Spleen (tissue), 11 donors: ENCODE measurements at regions not wholly inside any gene's neighbourhood (a gene's known extent, or its start where the extent isn't known, plus 50 kb on each side); places are given as distances from the start of the nearest gene placed in this dataset.

Experiments
- DNase-seq: peaks from one replicate; pipeline ENCODE4 v3.0.0-alpha.2; 2020
- H3K27ac ChIP-seq, 8 donors: fragments of 200-600 bp; sonication (generic) in 7 of 8; 1 replicate in 4 of 8; 2 replicates in 4 of 8; pipeline versions ENCODE4 v1.5.0 to v1.8.0; 2016 to 2021; ENCODE audit warnings: inconsistent platforms in 4 of 8, mild to moderate bottlenecking in 4 of 8, moderate library complexity in 1 of 8
- H3K27me3 ChIP-seq, 7 donors: fragments of 200-600 bp; sonication (generic) in 6 of 7; replicated peaks in 1 of 7; 1 replicate in 4 of 7; 2 replicates in 3 of 7; pipeline versions ENCODE4 v1.5.0 to v1.8.0; 2016 to 2021; ENCODE audit warnings: inconsistent platforms in 3 of 7, mild to moderate bottlenecking in 1 of 7
- H3K36me3 ChIP-seq, 6 donors: fragments of 200-600 bp; sonication (generic) in 5 of 6; 1 replicate in 4 of 6; 2 replicates in 2 of 6; pipeline versions ENCODE4 v1.5.0 to v1.8.0; 2016 to 2021; ENCODE audit warnings: inconsistent platforms in 2 of 6
- H3K4me1 ChIP-seq, 6 donors: fragments of 200-600 bp; sonication (generic) in 5 of 6; 1 replicate in 3 of 6; 2 replicates in 3 of 6; pipeline versions ENCODE4 v1.5.0 to v1.8.0; 2016 to 2021; ENCODE audit warnings: inconsistent platforms in 3 of 6
- H3K4me3 ChIP-seq, 8 donors: fragments of 200-600 bp; sonication (generic) in 7 of 8; 1 replicate in 4 of 8; 2 replicates in 4 of 8; pipeline versions ENCODE4 v1.5.0 to v1.8.0; 2016 to 2021; ENCODE audit warnings: inconsistent platforms in 4 of 8, mild to moderate bottlenecking in 4 of 8, moderate library complexity in 2 of 8
- H3K9me3 ChIP-seq, 8 donors: fragments of 200-600 bp; sonication (generic) in 7 of 8; 1 replicate in 4 of 8; 2 replicates in 4 of 8; pipeline versions ENCODE4 v1.5.0 to v1.8.0; 2016 to 2021; ENCODE audit warnings: inconsistent platforms in 4 of 8
- POLR2A ChIP-seq, 3 donors: fragments of 450-650 bp; IDR thresholded peaks; one replicate each; pipeline ENCODE4 v1.5.1; 2017; ENCODE audit warnings: antibody characterized with exemption in 3 of 3, mild to moderate bottlenecking in 1 of 3
- POLR2AphosphoS5 ChIP-seq, 3 donors: sonication (generic); formaldehyde crosslinking; IDR thresholded peaks; one replicate each; pipeline ENCODE4 v1.5.1; 2017; ENCODE audit warnings: antibody characterized with exemption in 3 of 3
- WGBS, 5 donors: extraction: QIAGEN DNeasy Blood & Tissue Kit in 3 of 5; methylation state at CpG; one replicate each; pipeline versions ENCODE4 v1.1.5 to v1.1.7; 2013 to 2018; 5-methylcytosine and 5-hydroxymethylcytosine counted together
- intact Hi-C: fragments of 100-400 bp; cut with DNase I; formaldehyde crosslinking; loops from one replicate; pipeline ENCODE4 v1.15.0; 2023; ENCODE audit warnings: low total_unique reads
- TF ChIP-seq, protein P1 (sequence below), 11 experiments: fragments of 200-600 bp in 7 of 11; fragments of 450-650 bp in 4 of 11; sonication (generic) in 4 of 11; IDR thresholded peaks in 8 of 11; conservative IDR thresholded peaks in 3 of 11; 1 replicate in 7 of 11; 2 replicates in 4 of 11; pipeline versions ENCODE4 v1.4.0 to v1.8.0; 2016 to 2021; ENCODE audit warnings: antibody characterized with exemption in 11 of 11, inconsistent platforms in 4 of 11, mild to moderate bottlenecking in 1 of 11
- donor health status: healthy with polysubstance abuse.
- donor health status: DM: no; HTN: no; CAD: no; lungs with moderate emphysema.
- donor health status: DM: no; HTN: no; CAD: no.
- donor health status: Bipolar disorder and iron deficiency.
- donor health status: healthy.
- donor health status: DM: no; HTN: no; CAD: no.
- donor health status: DM: yes; HTN: yes; CAD: no.

DNA sequence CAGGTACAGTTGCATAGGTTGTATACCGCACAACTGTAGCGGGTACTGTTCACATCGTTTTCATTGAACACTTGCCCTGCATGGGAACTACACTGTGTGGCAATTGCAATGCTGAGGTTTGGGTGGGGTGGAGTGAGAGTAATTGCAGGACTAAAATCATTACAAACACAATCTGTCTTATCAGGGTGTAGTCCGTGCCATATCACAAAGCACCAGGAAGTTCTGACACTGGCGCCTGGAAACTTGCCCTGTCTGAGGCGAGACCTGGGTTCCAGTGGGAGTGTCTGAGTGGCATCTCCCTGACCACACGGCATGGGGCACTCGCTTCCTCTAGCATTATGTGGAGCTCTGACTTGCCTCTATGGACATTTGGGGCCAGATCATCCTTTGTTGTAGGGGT lies 153.4 kb downstream of the RGS9 start:
- DNase-seq, result no peak
- 77 to 83% (median 79%) methylated on average over 7 to 8 of the region's 8 CpGs for WGBS, 5 donors
- no peak overlapping the region for H3K4me3 ChIP-seq

DNA sequence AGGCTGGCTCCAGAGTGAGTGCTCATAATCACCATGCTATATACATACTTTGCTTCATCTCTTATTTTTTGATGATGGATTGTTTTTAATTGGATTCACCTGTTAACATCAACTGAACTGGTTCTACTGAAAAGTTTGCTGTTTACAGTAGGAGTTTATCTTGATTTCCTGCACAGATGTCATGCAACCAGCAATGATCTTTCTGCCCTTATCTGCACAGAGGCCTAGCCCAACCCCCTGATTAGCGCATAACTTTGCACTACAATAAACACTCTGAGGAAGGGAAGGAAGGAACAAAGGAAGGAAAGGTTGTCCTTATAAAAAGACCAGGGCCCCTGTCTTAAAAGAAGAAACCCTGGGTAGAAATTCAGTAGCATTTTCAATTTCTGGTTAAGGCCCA lies 152.9 kb downstream of the RGS9 start:
- Histone ChIP-seq H3K27me3 (no peaks in the 10 kb centered on the region), H3K9me3 (no peaks in the 10 kb centered on the region), H3K27ac (no peak overlapping the region), H3K4me3 (no peak overlapping the region), H3K36me3 (no peaks in the 10 kb centered on the region), H3K4me1 (peaks cover 0 to 22% (median 8%) of the 10 kb centered on the region in 6 donors)
- DNase-seq, result no peak
- intact Hi-C loops, result loop anchor here (5.0 kb wide), 1 partner anchor 267 kb away; no protein-coding TSS in a partner anchor
- TF ChIP-seq POLR2A (IDR thresholded peaks at IDR 0.05) (no peak), POLR2AphosphoS5 (IDR thresholded peaks at IDR 0.05) (no peak)
- TF ChIP-seq, protein P1, sequence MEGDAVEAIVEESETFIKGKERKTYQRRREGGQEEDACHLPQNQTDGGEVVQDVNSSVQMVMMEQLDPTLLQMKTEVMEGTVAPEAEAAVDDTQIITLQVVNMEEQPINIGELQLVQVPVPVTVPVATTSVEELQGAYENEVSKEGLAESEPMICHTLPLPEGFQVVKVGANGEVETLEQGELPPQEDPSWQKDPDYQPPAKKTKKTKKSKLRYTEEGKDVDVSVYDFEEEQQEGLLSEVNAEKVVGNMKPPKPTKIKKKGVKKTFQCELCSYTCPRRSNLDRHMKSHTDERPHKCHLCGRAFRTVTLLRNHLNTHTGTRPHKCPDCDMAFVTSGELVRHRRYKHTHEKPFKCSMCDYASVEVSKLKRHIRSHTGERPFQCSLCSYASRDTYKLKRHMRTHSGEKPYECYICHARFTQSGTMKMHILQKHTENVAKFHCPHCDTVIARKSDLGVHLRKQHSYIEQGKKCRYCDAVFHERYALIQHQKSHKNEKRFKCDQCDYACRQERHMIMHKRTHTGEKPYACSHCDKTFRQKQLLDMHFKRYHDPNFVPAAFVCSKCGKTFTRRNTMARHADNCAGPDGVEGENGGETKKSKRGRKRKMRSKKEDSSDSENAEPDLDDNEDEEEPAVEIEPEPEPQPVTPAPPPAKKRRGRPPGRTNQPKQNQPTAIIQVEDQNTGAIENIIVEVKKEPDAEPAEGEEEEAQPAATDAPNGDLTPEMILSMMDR (IDR thresholded peaks at IDR 0.05 in 8 of 11, conservative IDR thresholded peaks at IDR 0.05 in 3 of 11), result no peak
- 62 to 92% (median 78%) methylated on average over 1 of the region's 1 CpG for WGBS, 5 donors

More for the DNA sequence above, 153.4 kb downstream of the RGS9 start:
- Histone ChIP-seq H3K4me1 (peaks cover 0 to 22% (median 8%) of the 10 kb centered on the region in 6 donors), H3K36me3 (no peaks in the 10 kb centered on the region), H3K27me3 (no peaks in the 10 kb centered on the region), H3K9me3 (no peaks in the 10 kb centered on the region), H3K27ac (no peak overlapping the region)
- intact Hi-C loops, result loop anchor here (5.0 kb wide), 1 partner anchor 267 kb away; no protein-coding TSS in a partner anchor
- TF ChIP-seq, protein P1 (IDR thresholded peaks at IDR 0.05 in 8 of 11, conservative IDR thresholded peaks at IDR 0.05 in 3 of 11), result no peak
- TF ChIP-seq POLR2AphosphoS5 (IDR thresholded peaks at IDR 0.05) (no peak), POLR2A (IDR thresholded peaks at IDR 0.05) (no peak)

DNA sequence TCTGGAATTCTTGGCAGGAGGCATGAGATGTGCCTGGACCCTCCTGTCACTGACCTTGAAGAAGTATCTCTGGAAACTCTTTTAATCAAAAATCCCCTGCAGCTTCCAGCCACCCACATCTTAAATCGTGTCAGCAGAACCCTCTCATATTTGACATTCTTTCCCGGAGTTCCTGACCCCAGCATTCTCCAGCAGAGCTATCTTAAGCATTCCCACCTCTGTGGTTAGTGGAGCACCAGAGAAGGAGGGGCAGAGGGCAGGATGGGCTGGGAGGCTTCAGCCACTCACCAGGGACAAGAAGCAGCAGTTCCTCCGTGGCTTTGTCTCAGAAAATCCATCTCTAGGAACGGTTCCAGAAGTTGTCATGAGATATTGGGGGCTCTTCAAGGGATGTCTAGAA lies 149.9 kb downstream of the RGS9 start:
- intact Hi-C loops, result no loop called here
- DNase-seq, result no peak
- H3K4me3 ChIP-seq, result no peak overlapping the region
- H3K9me3 ChIP-seq, result peaks cover 0 to 13% (median 0%) of the 10 kb centered on the region in 8 donors
- peaks cover 0 to 10% (median 4%) of the 10 kb centered on the region in 6 donors for H3K4me1 ChIP-seq
- no peak overlapping the region for H3K27ac ChIP-seq
- WGBS, 5 donors, result 32 to 59% (median 54%) methylated on average over 4 of the region's 4 CpGs
- no peak for TF ChIP-seq POLR2A (IDR thresholded peaks at IDR 0.05)
- no peak for TF ChIP-seq POLR2AphosphoS5 (IDR thresholded peaks at IDR 0.05)
- TF ChIP-seq, protein P1 (IDR thresholded peaks at IDR 0.05 in 8 of 11, conservative IDR thresholded peaks at IDR 0.05 in 3 of 11), result no peak
- H3K27me3 ChIP-seq, result no peaks in the 10 kb centered on the region
- no peaks in the 10 kb centered on the region for H3K36me3 ChIP-seq

DNA sequence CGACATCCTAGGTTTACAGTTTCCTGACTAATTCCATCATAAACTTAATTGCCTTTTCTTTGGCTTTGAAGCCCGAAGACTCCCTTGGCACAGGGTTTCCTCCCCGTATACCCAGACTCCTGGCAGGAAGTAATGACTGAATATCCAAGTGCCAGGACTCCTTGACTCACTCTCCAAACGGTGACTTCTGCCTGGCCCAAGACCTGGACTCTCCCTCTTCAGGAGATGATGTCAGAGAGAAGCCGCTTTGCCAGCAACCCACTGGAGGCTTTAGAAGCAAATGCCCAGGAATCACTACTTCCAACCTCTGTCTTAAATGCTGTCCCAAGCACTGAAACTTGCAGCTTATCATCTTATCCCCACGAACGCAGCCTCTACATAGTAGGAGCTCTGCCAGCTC lies 146.5 kb downstream of the RGS9 start:
- intact Hi-C loops, result no loop called here
- no peak for DNase-seq
- Histone ChIP-seq H3K27ac (no peak overlapping the region), H3K9me3 (peaks cover 0 to 13% (median 0%) of the 10 kb centered on the region in 8 donors), H3K36me3 (no peaks in the 10 kb centered on the region), H3K4me3 (no peak overlapping the region), H3K27me3 (peaks cover 0 to 6% (median 0%) of the 10 kb centered on the region in 7 donors), H3K4me1 (peaks cover 0 to 2% (median under 1%) of the 10 kb centered on the region in 6 donors)
- TF ChIP-seq, protein P1 (IDR thresholded peaks at IDR 0.05 in 8 of 11, conservative IDR thresholded peaks at IDR 0.05 in 3 of 11), result no peak
- TF ChIP-seq POLR2A (IDR thresholded peaks at IDR 0.05) (no peak), POLR2AphosphoS5 (IDR thresholded peaks at IDR 0.05) (no peak)
- 72 to 88% (median 81%) methylated on average over 7 of the region's 7 CpGs for WGBS, 5 donors
